ENCODE measurements at regions not wholly inside any gene's neighbourhood (a gene's known extent, or its start where the extent isn't known, plus 50 kb on each side); places are given as distances from the start of the nearest gene placed in this dataset.

DNA sequence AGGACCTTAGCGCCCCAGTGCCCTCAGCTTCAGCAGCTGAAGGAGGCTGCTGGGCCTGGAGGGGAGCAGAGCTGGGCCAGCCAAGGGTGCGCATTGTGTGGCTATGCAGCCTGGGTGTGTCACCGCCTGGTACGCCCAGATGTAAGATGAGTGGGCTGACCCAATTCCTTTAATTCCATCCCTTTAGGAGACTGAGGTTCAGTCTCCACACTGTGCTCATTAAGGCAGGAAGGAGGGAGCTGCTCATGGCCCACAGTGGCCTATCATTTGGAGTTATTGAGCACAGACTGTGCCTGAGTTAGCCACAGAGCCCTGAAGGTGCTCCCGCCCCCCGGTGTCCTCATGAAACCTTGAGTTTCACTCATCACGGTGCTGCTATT is 194.1 kb upstream of the GLI2 start:
- no peaks in the 10 kb centered on the region for H3K27me3 ChIP-seq
- peak in 1 of 3 donors; percentile 43 for DNase-seq
- H3K27ac ChIP-seq, result peak overlapping the region in 1 of 3 donors; percentile 29
- WGBS (ENCODE audit: insufficient coverage, low coverage, low lambda C conversion rate, missing lambda C conversion rate), result no CpG with 5 or more reads among the region's 7 CpGs
- intact Hi-C loops (cut with DNase I), result no loop called here
- no peaks in the 10 kb centered on the region for H3K36me3 ChIP-seq
- H3K4me3 ChIP-seq, result no peak overlapping the region
- TF ChIP-seq, protein P1, sequence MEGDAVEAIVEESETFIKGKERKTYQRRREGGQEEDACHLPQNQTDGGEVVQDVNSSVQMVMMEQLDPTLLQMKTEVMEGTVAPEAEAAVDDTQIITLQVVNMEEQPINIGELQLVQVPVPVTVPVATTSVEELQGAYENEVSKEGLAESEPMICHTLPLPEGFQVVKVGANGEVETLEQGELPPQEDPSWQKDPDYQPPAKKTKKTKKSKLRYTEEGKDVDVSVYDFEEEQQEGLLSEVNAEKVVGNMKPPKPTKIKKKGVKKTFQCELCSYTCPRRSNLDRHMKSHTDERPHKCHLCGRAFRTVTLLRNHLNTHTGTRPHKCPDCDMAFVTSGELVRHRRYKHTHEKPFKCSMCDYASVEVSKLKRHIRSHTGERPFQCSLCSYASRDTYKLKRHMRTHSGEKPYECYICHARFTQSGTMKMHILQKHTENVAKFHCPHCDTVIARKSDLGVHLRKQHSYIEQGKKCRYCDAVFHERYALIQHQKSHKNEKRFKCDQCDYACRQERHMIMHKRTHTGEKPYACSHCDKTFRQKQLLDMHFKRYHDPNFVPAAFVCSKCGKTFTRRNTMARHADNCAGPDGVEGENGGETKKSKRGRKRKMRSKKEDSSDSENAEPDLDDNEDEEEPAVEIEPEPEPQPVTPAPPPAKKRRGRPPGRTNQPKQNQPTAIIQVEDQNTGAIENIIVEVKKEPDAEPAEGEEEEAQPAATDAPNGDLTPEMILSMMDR (IDR thresholded peaks at IDR 0.05), result no peak
- no peak for TF ChIP-seq POLR2A (IDR thresholded peaks at IDR 0.05)
- peaks cover 0 to 45% (median 18%) of the 10 kb centered on the region in 4 donors for H3K4me1 ChIP-seq
- no peaks in the 10 kb centered on the region for H3K9me3 ChIP-seq
- no peak for ATAC-seq

DNA sequence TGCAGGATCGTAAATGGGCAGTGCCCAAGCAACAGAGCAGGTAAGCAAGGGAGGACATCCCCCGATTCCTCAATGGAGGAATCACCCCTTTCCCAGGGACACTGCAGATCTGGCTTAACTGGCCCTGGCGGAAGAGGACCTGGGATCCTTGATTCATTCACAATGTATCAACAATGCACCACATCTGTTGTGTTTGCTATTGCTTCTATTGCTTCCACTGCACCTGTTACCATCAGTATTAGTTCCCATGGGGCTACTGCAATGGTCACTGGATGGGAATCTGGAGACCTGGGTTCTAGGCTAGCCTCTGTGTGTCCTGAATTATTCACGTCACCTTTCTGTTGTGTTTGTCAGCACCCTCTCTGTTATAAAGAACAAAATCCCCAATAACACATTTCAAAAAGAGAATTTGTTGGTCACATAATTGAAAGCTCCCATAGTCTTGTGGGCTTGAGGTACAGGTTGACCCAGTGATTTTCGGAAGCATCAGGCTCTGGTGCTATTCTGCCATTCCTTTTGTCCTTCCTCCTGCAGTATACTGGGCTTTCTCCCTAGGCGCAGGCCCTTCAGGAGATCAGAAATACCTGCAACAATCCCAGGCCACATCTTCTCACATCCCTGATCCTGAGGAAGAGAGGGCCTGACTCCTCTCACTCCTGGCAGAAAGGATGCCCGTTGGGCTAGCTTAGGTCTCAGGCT is 193.5 kb upstream of the GLI2 start:
- Histone ChIP-seq H3K27ac (peak overlapping the region; percentile 29 to 75 (median 30)), H3K4me3 (no peak overlapping the region), H3K4me1 (peaks cover 0 to 49% (median 17%) of the 10 kb centered on the region in 4 donors), H3K36me3 (no peaks in the 10 kb centered on the region), H3K27me3 (no peaks in the 10 kb centered on the region), H3K9me3 (no peaks in the 10 kb centered on the region)
- TF ChIP-seq, protein P1 (IDR thresholded peaks at IDR 0.05), result no peak
- no peak for TF ChIP-seq POLR2A (IDR thresholded peaks at IDR 0.05)
- DNase-seq (no peak), ATAC-seq (no peak)
- intact Hi-C loops (cut with DNase I), result no loop called here
- WGBS (ENCODE audit: insufficient coverage, low coverage, low lambda C conversion rate, missing lambda C conversion rate), result 98% methylated on average over 4 of the region's 7 CpGs

DNA sequence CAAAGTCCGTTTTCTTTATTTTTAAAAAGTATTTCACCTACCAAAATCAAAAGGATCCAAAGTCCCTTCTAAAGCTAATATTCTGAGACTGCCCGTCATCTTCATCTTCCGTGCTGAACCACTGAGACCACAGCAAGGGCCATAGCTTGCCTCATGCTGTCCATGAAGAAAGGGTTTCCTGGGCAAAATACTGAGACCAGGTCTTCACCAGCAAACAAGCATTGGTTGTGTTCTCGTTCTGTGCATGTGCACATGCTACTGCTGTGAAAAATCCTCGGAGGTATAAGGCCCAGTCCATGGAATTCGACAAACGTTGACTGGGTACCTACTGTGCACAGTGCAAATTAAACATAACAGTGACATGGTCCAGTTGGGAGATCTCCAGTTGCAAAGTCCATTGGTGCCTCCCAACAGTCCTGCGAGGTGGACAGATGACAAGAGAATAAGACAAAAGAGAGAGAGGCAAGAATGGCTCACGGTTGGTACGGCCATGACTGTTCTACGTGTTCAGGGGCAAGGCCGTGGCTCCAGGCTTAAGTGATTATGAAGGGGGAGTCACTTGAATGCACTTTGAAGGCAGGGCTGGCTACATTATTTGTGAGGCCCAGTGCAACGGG is 192.6 kb upstream of the GLI2 start:
- peak in 1 of 3 donors; percentile 76 for DNase-seq
- peaks cover 0 to 58% (median 22%) of the 10 kb centered on the region in 4 donors for H3K4me1 ChIP-seq
- H3K4me3 ChIP-seq, result no peak overlapping the region
- H3K27me3 ChIP-seq, result no peaks in the 10 kb centered on the region
- peak overlapping the region; percentile 29 to 75 (median 30) for H3K27ac ChIP-seq
- intact Hi-C loops (cut with DNase I), result no loop called here
- peak; percentile 10 to 68 (median 56) for ATAC-seq
- TF ChIP-seq POLR2A (IDR thresholded peaks at IDR 0.05), result no peak
- TF ChIP-seq, protein P1 (IDR thresholded peaks at IDR 0.05), result no peak
- 51% methylated on average over 13 of the region's 13 CpGs for WGBS (ENCODE audit: insufficient coverage, low coverage, low lambda C conversion rate, missing lambda C conversion rate)
- H3K36me3 ChIP-seq, result no peaks in the 10 kb centered on the region
- H3K9me3 ChIP-seq, result no peaks in the 10 kb centered on the region

DNA sequence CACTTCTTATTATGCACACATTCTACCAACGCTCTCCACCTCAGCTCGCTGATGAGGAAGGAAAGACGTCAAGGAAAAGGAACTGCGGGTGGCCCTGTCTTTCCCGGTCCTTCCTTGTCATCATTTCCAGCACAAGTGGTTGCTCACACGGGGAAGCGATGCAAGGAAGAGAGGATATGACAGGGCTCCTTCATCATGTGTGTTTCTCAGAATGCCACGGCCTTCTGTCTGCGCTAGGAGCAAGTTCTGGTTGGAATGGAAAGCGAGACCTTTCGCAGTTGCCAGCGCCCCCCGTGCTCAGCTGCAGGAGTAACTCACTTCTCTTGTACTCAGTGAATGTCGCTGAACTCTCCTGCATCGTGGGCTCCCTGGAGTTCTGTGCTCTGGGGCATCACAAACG is 191.8 kb upstream of the GLI2 start:
- DNase-seq (peak in 1 of 3 donors; percentile 49), ATAC-seq (peak; percentile 3 to 31 (median 10))
- intact Hi-C loops (cut with DNase I), result no loop called here
- WGBS (ENCODE audit: insufficient coverage, low coverage, low lambda C conversion rate, missing lambda C conversion rate), result 68% methylated on average over 15 of the region's 16 CpGs
- TF ChIP-seq, protein P1 (IDR thresholded peaks at IDR 0.05), result no peak
- no peak for TF ChIP-seq POLR2A (IDR thresholded peaks at IDR 0.05)
- H3K9me3 ChIP-seq, result no peaks in the 10 kb centered on the region
- H3K27ac ChIP-seq, result peak overlapping the region in 1 of 3 donors; percentile 64
- peaks cover 0 to 61% (median 26%) of the 10 kb centered on the region in 4 donors for H3K4me1 ChIP-seq
- H3K36me3 ChIP-seq, result no peaks in the 10 kb centered on the region
- H3K4me3 ChIP-seq, result no peak overlapping the region
- H3K27me3 ChIP-seq, result no peaks in the 10 kb centered on the region
